HFF-Myc (cell line): ENCODE measurements at regions not wholly inside any gene's neighbourhood (a gene's known extent, or its start where the extent isn't known, plus 50 kb on each side); places are given as distances from the start of the nearest gene placed in this dataset.
"Not testable (repeated sequence)": the region's sequence is repeated elsewhere in the genome, so short reads cannot be mapped to it uniquely, and the experiment has no call there.

Source experiments
- DNase-seq: peaks from one replicate; pipeline ENCODE4 v3.0.0-alpha.2; 2011; ENCODE audit warnings: low read depth; ENCODE audit errors: extremely low read depth
- H3K4me3 ChIP-seq: replicated peaks from 2 replicates; pipeline ENCODE4 v1.5.1; 2011; ENCODE audit warnings: low read depth, mild to moderate bottlenecking, control low read depth, low read length
- CTCF ChIP-seq: IDR thresholded peaks from 2 replicates; pipeline ENCODE4 v1.5.1; 2012; ENCODE audit warnings: mild to moderate bottlenecking, low read depth, low read length, control low read depth; ENCODE audit errors: missing control alignments

- H3K4me3 ChIP-seq: no peak overlapping the region
- no peak for TF ChIP-seq CTCF
- DNase-seq: no peak
Measured at GRCh38 chr12:27133022-27133590, 50.7 kb upstream of the C12orf71 start.

- H3K4me3 ChIP-seq: no peak overlapping the region
- DNase-seq: no peak
- TF ChIP-seq CTCF: no peak
Measured at GRCh38 chr12:27140478-27140969, 58.1 kb upstream of the C12orf71 start.

GRCh38 chr12:27142101-27142721 is 59.8 kb upstream of the C12orf71 start:
- H3K4me3 ChIP-seq: no peak overlapping the region
- DNase-seq: peak; percentile 83
- peak; percentile 93 for TF ChIP-seq CTCF

- no peak overlapping the region for H3K4me3 ChIP-seq
- no peak for DNase-seq
Measured at GRCh38 chr12:27143256-27144069, 61.1 kb upstream of the C12orf71 start.

GRCh38 chr12:27145725-27146124 is 63.3 kb upstream of the C12orf71 start:
- not testable (repeated sequence) for DNase-seq

More at GRCh38 chr12:27143256-27144069, 61.1 kb upstream of the C12orf71 start:
- TF ChIP-seq CTCF: no peak

GRCh38 chr12:27148373-27148772 is 66.0 kb upstream of the C12orf71 start:
- H3K4me3 ChIP-seq: no peak overlapping the region
- no peak for TF ChIP-seq CTCF
- DNase-seq: no peak

More at GRCh38 chr12:27145725-27146124, 63.3 kb upstream of the C12orf71 start:
- H3K4me3 ChIP-seq: not testable (repeated sequence)

GRCh38 chr12:27148791-27149190 is 66.4 kb upstream of the C12orf71 start:
- TF ChIP-seq CTCF: no peak
- DNase-seq: no peak
- no peak overlapping the region for H3K4me3 ChIP-seq
